ENCODE measurements at regions not wholly inside any gene's neighbourhood (a gene's known extent, or its start where the extent isn't known, plus 50 kb on each side); places are given as distances from the start of the nearest gene placed in this dataset.

DNA sequence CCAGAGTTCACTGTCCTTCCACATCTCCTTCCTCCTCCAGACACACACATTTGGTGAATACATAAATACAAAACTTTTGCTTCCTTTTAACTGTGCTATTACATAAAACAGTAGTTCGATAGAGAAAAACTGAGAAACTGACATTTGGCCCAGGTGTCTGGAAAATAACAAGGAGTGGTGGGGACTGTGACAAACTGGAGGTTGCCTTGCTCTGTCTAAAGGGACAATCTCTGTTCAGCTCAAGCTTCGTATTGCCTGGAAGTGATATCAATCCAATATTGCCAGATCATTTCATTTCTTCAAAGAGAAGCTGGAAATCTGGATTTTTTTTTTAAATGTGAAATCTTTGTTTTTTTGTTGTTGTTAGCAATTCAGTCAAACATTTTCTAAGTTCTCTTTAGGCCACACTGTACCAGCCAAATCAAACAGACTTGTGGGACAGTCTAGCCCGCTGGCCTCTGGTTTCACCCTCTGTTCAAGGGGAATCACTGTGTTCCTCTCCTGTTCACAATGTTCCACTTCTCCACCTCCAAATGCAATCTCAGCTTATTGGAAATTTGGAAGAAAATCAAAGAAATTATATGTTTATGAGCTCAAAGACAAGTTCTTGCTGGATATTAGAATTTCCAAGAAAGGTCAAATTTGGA, 612.5 kb downstream of the KIF4B start:
- TF ChIP-seq, protein P1, sequence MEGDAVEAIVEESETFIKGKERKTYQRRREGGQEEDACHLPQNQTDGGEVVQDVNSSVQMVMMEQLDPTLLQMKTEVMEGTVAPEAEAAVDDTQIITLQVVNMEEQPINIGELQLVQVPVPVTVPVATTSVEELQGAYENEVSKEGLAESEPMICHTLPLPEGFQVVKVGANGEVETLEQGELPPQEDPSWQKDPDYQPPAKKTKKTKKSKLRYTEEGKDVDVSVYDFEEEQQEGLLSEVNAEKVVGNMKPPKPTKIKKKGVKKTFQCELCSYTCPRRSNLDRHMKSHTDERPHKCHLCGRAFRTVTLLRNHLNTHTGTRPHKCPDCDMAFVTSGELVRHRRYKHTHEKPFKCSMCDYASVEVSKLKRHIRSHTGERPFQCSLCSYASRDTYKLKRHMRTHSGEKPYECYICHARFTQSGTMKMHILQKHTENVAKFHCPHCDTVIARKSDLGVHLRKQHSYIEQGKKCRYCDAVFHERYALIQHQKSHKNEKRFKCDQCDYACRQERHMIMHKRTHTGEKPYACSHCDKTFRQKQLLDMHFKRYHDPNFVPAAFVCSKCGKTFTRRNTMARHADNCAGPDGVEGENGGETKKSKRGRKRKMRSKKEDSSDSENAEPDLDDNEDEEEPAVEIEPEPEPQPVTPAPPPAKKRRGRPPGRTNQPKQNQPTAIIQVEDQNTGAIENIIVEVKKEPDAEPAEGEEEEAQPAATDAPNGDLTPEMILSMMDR (IDR thresholded peaks at IDR 0.05): no peak
- H3K9me3 Mint-ChIP-seq: peaks cover 27% of the 10 kb centered on the region
- H3K27me3 Mint-ChIP-seq (ENCODE audit: insufficient read depth): no peaks in the 10 kb centered on the region
- H3K36me3 Mint-ChIP-seq (ENCODE audit: low read depth): no peaks in the 10 kb centered on the region
- no peak overlapping the region for H3K4me3 Mint-ChIP-seq
- H3K27ac Mint-ChIP-seq: no peak overlapping the region
- no peaks in the 10 kb centered on the region for H3K4me1 Mint-ChIP-seq (ENCODE audit: low read depth)
- DNase-seq: no peak

DNA sequence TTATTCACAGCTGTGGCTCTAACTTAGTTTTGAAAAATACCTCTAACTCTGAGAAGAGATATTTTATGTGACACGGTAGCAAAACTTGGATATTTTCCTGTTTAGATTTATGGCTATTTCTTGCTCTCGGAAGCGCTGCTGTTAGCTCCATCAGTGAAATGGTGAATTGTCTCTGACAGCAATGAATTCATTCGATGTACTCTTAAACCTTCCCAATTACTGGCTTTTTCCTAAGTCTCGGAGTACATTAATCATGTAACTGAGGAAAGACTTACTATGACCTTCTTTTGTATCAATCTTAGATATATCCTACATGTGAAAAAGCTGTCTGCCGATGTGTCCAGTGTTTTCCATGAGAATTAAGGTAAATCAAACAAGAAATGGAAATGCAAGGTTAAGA, 613.0 kb downstream of the KIF4B start:
- TF ChIP-seq, protein P1 (IDR thresholded peaks at IDR 0.05): no peak
- Mint-ChIP-seq H3K4me1 (ENCODE audit: low read depth) (no peaks in the 10 kb centered on the region), H3K4me3 (no peak overlapping the region)

DNA sequence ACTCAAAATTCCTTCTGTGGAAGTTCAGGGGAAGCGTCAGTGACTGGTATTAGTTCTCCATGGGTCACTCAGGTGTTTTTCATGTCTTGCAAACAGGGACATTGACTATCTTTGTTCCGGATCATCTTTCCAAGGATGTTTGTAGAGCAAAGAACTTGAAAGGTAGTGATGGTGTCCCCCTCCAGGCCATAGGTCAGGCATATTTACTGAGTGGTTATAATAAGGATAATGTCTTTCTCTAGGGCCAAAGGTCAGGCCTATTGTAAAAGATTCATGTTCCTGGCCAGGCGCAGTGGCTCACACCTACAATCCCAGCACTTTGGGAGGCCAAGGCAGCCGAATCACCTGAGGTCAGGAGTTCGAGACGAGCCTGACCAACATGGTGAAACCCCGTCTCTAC, 614.8 kb downstream of the KIF4B start:
- H3K4me3 Mint-ChIP-seq: no peak overlapping the region
- DNase-seq: no peak
- no peaks in the 10 kb centered on the region for H3K27me3 Mint-ChIP-seq (ENCODE audit: insufficient read depth)
- TF ChIP-seq, protein P1 (IDR thresholded peaks at IDR 0.05): no peak
- H3K27ac Mint-ChIP-seq: no peak overlapping the region
- H3K9me3 Mint-ChIP-seq: peaks cover 24% of the 10 kb centered on the region
- no peaks in the 10 kb centered on the region for H3K4me1 Mint-ChIP-seq (ENCODE audit: low read depth)
- H3K36me3 Mint-ChIP-seq (ENCODE audit: low read depth): no peaks in the 10 kb centered on the region

More for the DNA sequence above, 613.0 kb downstream of the KIF4B start:
- H3K9me3 Mint-ChIP-seq: peaks cover 27% of the 10 kb centered on the region
- no peaks in the 10 kb centered on the region for H3K27me3 Mint-ChIP-seq (ENCODE audit: insufficient read depth)
- no peak overlapping the region for H3K27ac Mint-ChIP-seq
- DNase-seq: no peak
- no peaks in the 10 kb centered on the region for H3K36me3 Mint-ChIP-seq (ENCODE audit: low read depth)

DNA sequence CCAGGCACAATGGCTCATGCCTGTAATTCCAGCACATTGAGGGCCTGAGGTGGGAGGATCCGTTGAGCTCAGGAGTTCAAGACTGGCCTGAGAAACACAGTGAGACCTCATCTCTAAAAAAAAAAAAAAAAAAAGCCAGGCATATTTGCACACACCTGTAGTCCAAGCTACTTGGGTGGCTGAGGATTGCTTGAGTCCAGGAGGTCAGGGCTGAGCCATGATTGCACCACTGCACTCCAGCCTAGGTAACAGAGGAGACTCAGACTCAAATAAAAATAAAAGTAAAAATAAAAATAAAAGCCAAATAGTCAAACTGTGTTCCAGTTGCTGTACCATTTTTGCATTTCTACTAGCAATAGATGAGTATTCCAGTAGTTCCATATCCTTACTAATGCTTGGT, 616.0 kb downstream of the KIF4B start:
- no peak overlapping the region for H3K4me3 Mint-ChIP-seq
- H3K27me3 Mint-ChIP-seq (ENCODE audit: insufficient read depth): no peaks in the 10 kb centered on the region
- H3K27ac Mint-ChIP-seq: no peak overlapping the region
- no peaks in the 10 kb centered on the region for H3K4me1 Mint-ChIP-seq (ENCODE audit: low read depth)
- no peaks in the 10 kb centered on the region for H3K36me3 Mint-ChIP-seq (ENCODE audit: low read depth)
- peaks cover 30% of the 10 kb centered on the region for H3K9me3 Mint-ChIP-seq
- TF ChIP-seq, protein P1 (IDR thresholded peaks at IDR 0.05): no peak
- no peak for DNase-seq

DNA sequence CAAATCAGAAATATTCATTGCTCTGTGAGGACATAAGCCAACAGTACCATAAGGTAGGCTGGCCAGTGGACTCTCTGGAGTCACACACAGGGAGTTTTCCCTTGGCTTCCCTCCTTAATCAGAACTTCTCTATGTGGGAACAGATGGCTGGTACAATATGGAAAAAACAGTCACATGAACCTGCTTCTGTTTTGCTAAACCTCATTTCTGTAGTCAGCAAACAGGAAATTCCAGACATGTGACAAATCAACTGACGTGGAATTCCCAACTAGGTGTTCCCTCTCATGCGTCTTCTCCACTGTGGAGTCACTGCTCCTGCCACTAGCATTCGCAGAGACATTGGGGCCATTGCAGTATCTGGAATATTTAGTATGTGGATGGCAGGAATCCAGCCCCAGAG, 617.6 kb downstream of the KIF4B start:
- H3K4me1 Mint-ChIP-seq (ENCODE audit: low read depth): no peaks in the 10 kb centered on the region
- H3K9me3 Mint-ChIP-seq: peaks cover 31% of the 10 kb centered on the region
- H3K27ac Mint-ChIP-seq: no peak overlapping the region
- no peaks in the 10 kb centered on the region for H3K27me3 Mint-ChIP-seq (ENCODE audit: insufficient read depth)
- no peak for DNase-seq
- H3K36me3 Mint-ChIP-seq (ENCODE audit: low read depth): no peaks in the 10 kb centered on the region
- TF ChIP-seq, protein P1 (IDR thresholded peaks at IDR 0.05): no peak
- H3K4me3 Mint-ChIP-seq: no peak overlapping the region
